ENCODE measurements at regions not wholly inside any gene's neighbourhood (a gene's known extent, or its start where the extent isn't known, plus 50 kb on each side); places are given as distances from the start of the nearest gene placed in this dataset.

DNA sequence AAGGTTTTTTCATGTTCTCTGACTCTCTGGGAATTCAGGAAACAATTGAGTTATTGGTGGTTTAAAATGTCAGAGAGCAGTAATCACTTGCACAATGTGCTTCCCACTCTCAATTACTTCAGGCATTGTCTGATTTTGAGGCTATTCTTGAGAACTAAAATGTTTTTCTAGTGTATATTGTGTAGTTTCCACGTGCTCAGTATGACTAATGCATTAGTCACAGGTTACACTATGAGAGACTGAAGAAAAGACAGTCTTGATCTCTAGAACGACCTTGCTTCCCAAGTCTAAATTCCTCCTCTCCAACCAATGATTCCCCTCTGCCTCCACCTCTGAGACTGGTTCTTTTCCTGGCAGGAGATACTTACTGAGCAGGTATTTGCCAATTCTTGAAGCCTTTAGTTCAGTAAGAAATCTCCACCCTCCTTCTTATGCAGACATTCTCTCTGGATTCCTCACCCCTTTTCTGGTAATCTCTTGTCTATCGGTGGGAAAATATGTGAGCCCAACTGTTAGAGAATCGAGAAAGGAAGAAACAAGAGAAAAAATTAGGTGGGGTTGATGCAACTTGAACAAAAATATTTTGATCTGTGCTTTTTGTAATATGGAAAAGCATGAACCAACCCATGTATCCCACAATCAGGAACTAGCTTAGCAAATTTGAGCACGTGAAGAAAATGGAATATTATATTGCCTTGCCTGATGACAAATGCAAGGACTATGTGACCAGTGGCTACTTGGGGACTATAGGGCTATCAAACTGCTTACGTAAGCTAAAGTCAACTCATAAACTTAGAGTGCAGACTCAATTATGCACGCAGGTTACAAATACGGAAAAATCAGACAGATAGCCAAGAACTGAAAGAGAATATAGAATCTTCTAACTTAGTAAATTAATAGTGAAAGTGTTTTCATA lies 61.1 kb upstream of the SLC22A16 start:
- DNase-seq (ENCODE audit: low spot score), result no peak

DNA sequence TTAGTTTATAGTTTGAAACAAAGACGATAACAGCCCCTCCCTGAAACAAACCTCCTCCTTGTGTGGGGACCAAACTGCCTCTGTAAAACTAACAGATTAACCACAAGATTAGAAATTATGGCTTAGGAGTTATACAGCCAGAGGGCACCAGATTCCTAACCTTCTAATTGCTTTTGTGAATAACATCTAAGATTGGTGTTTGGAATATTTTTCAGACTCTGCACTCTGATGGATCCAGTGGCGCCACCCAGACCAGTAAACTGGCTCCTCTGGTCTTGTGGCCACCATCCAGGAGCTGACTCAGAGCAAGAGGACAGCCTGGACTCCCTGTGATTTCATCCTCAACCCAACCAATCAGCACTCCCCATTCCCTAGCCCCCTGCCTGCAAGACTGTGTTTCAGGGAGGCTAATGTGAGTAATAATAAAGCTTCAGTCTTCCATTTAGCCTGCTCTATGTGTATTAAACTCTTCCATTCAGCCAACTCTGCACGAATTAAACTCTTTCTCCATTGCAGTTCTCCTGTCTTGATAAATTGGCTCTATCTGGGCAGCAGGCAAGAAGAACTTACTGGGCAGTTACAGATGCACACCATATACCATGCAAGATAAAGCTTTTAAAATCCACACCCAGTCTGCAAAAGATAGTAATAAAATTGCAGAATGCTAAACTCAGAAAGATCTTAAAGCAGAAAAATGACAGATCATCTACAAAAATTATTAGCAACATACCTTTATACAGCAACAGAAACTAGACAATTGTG lies 58.5 kb upstream of the SLC22A16 start:
- DNase-seq (ENCODE audit: low spot score), result no peak

DNA sequence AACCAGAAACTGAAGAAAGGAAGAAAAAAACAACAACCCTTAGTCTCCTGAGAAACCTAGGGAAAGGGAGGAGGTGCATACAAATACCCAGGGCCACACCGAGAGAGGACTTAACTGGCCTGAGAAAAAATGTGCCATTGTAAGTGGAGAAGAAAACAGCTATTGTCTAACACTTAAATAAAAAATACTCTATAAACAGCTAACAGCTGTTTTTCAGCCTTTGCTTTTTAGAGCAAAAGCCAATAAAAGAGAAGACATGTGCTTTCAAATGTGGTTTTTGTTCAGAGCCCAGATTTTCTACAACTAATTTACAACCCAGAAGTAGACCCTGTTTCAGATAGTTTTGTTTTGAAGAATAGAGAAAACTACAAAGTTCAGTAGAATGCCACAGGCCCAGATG lies 56.0 kb upstream of the SLC22A16 start:
- no peak for DNase-seq (ENCODE audit: low spot score)

DNA sequence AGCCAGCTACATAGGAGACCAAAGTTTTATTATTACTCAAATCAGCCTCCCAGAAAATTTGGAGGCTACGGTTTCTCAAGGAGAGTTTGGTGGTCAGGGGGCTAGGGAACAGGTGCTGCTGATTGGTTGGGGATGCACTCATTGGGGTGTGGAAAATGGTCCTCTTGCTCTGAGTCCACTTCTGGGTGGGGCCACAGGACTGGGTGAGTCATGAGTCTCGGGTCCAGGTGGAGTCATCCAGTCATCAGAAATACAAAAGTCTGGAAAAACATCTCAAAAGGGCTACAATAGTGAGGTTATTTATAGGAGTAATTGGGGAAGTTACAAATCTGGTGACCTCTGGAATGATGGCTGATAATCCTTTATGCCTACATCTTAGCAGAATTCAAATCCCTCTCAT lies 54.3 kb upstream of the SLC22A16 start:
- no peak for DNase-seq (ENCODE audit: low spot score)

DNA sequence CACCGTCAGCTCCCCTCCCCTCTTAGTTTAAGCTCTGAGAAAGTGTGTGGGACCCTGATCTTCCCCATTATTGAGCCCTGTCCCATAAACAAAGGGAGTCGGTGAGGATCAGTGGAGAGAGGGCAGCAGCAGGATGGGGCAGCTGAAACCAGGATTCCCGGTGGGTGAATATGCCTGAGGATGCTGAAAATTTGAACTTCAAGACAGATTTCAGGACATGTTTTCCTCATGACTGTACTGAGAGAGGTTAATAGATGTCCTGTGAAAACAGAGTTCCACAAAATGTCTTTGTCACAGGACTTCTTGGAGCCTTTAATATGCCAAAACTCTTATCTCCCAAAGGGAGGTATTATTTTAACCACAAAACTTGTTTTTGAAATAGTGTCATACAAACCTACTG lies 53.5 kb upstream of the SLC22A16 start:
- no peak for DNase-seq (ENCODE audit: low spot score)

DNA sequence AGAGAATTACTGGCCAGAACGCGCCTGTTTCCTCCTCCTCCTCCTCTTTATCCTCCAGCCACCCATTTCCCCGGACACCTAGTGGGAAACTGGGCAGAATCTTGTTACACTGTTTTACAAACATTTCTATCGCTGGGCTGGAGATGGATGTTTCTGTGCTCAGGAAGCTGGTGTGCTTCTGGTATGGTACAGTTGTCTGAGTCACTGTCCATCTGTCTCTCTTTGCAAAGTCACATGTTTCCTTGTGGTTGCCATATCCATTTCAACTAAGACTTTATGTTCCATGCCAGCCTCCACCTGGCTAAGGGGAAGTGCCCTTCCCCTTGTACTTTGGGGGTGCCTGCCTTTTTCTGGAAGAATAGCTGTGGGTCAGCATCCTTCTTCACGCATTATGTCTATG lies 52.9 kb upstream of the SLC22A16 start:
- DNase-seq (ENCODE audit: low spot score), result no peak

DNA sequence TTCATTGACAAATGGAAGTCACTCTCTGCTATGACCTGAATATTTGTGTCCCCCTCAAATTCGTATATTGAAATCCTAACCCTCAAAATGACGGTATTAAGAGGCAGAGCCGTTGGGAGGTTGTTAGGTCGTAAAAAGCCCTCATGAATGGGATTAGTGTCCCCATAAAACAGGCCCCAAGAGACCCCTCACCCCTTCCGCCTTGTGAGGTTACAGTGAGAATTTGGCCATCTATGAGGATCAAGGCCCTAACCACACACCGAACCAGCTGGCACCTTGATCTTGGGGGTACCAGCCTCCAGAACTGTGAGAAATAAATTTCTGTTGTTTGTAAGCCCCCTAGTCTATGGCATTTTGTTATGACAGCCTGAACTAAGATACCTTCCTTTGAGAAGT lies 52.5 kb upstream of the SLC22A16 start:
- no peak for DNase-seq (ENCODE audit: low spot score)

DNA sequence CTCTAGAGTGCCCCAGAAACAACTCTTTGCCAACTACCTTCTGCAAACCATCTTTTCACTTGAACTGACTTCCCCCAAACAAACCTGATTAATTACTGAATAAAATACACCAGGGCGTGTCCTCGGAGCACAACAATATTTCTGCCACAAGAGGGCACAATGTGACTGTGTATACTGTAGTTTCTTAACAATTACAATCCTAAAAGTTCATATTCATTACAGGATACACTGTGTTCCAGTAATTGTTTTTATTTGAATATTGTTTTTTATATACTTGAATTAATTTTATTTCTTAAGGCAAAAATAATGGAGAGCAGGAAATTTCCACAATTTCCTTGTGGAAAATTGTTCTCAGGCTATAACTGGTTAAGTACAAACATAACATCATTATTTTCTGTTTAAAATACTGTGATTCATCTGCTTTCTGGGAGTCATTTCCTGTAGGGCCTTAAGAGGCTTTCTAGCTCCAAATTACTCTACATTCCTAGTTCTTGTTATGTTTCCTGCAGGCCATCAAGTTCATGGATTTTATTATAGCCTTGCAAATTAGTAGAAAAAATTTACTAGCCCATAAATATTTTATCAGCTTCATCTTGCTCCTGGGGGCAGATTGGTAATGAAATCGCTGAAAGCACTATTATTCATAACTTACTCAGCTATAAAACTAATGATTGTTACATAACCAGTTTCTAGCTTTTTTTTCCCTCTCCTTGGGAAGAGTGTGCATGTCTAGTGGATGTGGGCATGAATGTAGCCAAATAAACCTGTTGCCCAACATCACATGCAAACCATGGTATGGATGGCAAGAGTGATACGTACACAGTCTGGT lies 51.9 kb upstream of the SLC22A16 start:
- DNase-seq (ENCODE audit: low spot score), result peak; percentile 52

DNA sequence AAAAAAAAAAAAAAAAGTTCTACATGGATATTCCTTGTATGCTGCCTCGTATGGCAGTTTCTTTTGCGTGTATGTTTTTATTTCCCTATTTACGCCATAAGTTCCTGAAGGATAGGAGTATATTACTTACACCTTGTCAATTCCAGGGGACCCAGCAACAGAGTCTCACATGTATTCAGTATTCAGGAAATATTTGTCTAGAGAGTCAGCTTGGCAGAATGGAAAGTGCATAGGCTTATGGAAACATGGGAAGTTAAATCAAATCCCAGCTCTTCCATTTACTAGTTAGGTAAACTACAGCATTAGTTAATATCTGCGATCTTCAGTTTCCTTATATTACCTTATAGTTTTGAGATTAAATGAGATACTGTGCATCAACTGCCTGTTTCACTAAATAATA lies 51.1 kb upstream of the SLC22A16 start:
- no peak for DNase-seq (ENCODE audit: low spot score)

DNA sequence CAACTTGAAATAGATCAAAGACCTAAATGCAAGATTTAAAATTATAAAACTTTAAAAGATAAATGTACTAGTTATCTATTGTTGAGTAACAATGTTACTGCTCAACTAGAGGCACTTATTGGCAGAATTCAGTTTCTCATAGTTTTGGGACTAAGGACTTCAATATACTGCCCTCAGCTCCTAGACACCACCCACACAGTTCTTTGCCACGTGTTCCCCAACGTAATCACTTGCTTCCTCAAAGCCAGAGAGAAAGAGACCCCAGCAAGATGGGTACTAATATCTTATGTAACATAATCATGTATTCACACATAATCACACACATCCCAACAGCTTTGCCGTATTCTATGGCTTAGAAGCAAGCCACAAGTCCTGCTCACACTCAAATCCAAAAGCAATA lies 50.3 kb upstream of the SLC22A16 start:
- no peak for DNase-seq (ENCODE audit: low spot score)
